Occipital lobe (tissue), 1 donor: ENCODE measurements at regions not wholly inside any gene's neighbourhood (a gene's known extent, or its start where the extent isn't known, plus 50 kb on each side); places are given as distances from the start of the nearest gene placed in this dataset.
"Not testable (repeated sequence)": the region's sequence is repeated elsewhere in the genome, so short reads cannot be mapped to it uniquely, and the experiment has no call there.

Source experiments
- DNase-seq: peaks from one replicate; lab custom pipeline; 2025; lab: John Stamatoyannopoulos, UW

DNA sequence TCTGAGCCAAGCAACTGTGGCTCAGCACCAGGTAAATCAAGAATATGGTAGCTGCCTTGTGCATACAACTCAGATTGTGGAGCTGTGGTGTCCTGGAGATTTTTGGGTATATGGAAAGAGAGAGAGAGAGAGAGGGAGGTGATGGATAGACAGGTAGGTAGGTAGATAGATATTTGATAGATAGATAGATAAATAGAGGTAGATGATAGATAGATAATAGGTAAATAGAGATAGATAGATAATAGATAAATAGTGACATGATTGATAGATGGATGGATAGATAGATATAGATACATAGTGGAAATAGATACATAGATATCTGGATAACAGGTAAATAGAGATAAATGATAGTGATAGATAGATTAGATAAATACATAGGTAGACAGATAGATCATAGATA, 206.3 kb downstream of the KLF6 start:
- no peak for DNase-seq

DNA sequence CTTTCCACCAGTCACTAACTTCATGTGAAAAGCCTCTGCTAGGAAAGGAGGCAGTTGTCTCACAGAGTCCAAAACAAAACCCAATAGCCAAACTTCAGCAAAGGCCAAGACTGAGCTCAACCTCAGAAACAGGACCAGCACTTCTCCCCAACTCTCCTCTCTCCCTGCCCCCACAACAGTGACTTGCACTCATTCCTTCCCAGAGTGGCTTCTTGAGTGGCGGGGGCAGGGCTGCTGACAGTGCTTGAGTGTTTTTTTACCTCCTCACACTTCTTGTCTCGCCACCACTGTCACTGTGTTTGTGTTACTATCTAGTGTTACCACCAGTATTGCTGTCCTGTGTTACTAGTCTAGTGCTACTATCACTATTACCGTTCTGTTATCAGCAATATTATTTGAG, 206.8 kb downstream of the KLF6 start:
- DNase-seq, result no peak

DNA sequence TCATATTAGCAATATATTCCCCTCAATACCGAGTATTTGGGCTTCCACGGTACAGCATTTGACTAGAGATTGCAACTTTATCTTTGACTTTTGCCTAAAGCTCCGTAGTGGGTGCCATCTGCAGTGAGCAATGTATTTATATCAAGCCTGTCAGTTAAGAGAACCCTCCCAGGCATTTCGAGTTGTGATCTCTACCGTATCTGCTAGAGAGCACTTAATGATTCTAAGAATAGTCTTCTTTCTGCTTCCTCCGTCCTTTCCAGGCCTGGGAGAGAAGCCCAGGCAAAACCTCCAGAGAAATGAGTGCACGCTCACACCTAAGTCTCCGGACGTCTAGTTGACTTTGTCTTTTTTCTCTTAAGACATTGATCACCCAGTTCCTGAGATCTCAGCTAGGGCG, 210.6 kb downstream of the KLF6 start:
- DNase-seq, result no peak

DNA sequence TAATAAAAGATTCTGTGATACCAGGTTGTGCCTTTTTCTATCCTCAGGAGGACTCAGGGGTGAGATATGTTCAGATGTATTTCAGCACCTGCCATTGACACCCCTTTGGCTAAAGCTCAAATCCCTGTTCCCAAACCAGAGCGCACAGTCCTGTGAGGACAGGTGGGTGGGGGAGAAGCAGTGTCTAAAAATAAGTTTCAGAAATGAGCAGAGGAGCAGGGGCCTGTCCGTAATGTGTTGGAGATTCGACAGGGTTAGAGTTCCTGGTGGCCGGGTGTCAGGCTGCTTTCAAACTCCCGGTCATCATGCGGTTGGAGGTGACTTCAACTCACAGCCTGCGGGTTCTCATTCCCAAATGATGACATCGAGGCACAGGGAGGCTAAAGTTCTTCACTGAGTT, 211.5 kb downstream of the KLF6 start:
- DNase-seq, result no peak

DNA sequence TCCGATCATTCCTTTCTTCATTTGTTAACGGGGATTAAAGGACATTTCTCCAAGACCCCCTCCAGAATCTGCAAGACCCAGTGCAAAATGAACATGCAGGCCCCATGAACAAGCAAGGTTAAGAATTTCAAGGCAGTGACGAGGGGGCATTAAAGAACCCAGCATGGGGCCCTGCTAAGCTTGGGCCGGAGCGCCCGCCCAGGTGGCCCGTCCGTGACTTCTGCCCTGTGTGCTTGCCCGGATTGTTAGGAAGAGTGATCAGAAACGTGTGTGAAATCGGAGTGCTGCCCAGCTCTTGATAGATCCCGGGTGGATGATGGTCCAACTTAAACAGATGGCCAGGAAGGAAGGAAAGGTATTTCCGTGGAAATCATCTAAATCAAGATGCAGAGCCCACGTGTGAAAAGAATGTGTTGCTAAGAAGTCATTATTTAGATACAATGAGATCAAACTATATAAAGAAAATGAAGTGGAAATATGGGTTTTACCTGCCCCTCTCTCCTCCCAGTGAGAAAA, 213.6 kb downstream of the KLF6 start:
- DNase-seq, result no peak

DNA sequence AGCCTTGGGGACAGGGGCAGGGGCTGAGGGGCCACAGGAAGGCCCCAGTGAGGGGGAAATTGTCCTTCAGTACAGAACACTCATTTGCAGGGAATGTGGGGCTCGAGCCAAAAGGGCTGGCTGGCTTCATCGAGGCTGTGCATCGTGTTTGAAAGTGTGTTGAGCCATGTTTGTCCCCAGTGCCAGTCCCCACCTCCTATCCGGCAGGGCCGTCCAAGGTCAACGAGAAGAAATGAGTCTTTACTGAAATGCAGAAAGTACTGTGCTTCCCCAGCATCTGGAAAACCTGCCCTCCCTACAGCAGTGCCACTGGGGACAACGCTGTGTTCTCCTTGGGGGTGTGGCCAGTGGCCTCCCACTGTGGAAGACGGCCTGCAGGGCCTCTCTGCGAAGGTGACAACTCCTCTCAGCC, 214.1 kb downstream of the KLF6 start:
- DNase-seq, result no peak

DNA sequence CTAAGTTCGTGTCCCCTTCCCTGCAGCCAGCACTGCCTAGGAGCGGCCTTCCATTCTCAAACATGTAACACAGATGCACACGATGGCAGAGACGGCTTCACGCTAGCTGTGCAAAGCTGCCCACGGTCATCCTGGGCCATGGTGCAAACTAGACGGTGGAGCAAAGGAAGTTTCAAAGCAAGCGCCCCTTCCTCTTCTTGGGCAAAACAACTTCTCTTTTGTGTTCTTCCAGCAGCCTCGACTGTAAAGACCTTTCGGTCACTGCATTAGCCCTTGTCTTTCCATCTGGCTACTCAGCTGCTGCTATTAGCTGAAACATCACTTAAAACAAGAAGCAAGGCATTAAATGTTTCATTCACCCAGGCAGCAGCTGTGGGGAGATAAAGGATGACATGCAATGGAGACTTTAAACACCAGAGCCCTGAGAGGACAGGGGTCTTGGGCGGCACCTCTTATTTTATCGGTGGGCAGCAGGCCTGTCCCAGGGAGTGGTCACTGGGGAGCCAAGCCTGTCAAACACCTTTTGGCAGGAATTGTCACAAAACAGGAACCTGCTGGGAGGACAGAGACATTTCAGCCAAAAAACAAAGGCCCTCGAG, 214.8 kb downstream of the KLF6 start:
- DNase-seq, result no peak

DNA sequence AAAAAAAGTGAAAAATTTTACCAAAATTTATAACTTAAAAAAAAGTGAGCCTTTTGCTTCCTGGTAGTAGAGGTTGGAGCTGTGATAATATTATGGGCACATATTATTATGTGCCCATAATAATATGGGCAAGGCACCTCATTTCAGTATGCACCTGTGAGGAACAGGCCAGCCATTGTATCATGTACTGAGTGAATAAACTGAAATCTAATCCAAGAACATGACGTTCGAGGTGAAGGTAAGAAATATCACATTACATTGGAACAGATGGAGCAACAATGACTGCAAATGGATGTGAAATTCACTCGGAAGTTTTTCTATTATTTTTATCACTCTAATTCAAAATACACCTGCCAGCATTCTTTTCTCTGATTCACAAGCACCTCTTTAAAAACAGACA, 216.0 kb downstream of the KLF6 start:
- DNase-seq, result no peak

DNA sequence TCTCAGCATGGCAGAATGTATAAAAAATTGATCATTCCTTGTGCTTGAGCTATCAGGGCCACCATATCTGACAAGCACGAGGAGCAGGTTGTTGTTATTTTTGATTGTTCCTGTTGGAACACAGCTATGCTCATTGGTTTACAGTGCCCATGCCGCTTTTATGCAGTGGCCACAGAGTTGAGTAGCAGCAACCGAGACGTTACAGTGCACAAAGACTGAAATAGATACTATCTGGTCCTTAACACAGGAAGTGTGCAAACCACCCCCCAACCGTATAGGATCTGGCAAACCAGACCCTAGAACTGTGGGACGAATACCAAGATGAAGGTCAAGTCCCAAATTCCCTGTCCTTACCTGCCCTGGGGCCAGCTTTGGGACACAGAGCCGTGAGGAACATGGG, 216.6 kb downstream of the KLF6 start:
- no peak for DNase-seq

DNA sequence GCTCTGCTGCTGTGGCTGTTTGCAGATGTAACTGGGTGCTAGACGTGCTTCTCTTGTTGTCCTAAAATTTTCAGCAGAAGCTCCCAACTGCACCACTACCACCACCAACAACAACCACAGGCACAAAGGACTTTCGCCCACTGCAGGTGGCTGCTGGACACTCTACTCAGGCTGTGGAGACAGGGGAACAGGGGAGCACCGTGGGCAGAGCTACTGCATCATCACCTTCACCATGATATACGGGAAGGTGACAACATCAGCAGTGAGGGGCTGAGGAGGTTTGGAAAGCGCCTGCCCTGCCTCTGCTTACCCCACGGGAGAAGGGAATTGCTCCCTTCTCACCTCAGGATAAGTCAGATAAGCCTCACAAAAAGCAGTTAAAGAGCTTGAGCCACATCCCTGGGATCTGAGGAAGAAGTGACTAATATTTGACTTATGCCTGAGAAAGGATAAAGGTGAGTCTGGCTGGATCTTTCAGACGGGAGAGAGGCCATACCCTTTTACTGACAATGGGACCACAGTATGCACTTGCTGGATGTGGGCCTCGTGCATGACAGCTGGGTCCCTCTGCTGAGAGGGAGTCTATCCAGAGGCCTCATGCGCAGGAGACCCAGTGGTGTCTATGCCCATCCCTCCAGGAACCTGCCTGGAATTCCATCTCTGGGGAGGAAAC, 217.6 kb downstream of the KLF6 start:
- no peak for DNase-seq

DNA sequence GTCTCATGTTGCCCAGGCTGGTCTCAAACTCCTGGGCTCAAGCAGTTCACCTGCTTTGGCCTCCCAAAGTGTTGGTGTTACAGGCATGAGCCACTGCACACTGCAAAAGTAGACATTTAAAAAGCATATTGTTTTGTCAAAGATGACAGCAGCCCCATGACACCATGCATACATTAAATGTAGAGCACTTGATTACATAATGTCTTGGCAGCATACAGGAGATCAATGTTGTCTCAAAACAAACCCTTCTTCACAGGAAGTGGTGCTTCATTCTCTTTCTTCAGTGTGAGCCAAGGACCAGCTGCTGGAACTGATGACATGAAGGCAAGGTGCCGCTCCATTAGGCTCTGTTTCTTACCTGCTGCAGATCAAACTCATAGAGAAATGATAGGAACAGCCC, 218.4 kb downstream of the KLF6 start:
- no peak for DNase-seq

DNA sequence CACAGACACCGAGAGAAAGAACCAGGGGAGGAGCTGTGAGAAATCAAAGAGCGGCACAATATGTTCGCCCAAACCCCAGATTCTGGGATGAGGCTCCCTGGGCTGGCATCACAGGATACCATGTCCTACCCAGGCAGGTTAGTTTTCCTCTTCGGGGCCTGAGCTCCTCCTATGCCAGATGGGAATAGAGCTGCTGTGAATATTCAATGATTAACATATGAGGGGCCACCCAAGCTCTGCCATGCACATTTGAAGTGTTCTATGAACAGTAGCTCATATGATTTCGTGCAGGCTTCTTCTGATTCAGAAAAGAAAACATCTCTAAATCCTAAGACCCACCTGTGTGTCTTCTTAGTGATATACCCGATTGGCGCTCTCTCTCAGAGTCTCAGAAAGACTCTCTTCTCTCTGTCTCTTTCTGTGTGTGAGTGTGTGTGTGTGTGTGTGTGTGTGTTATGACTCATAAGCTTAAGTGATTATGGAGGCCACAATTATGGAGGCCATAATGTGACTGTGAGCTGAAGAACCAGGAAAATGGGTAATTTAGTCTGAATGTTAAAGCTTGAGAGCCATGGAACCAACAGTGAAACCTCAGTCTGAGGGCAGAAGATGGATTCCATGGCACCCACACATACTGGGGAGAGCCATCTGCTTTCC, 220.5 kb downstream of the KLF6 start:
- no peak for DNase-seq

DNA sequence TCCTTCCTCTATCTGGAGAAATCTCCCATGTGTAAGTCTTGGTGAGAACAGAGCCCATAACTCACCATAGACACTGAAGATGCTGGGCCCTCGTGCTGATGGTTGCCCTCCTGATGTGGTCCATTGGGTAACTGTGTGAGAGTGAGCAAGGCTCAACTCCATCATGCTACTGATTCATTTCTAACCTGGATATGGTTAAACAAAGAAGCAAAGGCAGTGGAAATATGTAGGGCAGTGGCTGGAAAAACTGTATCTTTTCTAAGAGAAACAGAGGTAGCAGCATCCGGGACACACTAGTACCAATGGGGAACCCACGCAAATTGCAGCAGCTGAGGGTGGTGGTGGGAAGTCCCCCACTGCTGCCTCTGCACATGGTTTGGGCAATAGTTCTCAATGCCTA, 221.7 kb downstream of the KLF6 start:
- no peak for DNase-seq

DNA sequence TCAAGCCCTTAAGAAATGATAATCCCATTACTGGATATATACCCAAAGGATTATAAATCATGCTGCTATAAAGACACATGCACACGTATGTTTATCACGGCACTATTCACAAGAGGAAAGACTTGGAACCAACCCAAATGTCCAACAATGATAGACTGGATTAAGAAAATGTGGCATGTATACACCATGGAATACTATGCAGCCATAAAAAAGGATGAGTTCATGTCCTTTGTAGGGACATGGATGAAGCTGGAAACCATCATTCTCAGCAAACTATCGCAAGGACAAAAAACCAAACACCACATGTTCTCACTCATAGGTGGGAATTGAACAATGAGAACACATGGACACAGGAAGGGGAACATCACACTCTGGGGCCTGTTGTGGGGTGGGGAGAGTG, 224.4 kb downstream of the KLF6 start:
- not testable (repeated sequence) for DNase-seq

DNA sequence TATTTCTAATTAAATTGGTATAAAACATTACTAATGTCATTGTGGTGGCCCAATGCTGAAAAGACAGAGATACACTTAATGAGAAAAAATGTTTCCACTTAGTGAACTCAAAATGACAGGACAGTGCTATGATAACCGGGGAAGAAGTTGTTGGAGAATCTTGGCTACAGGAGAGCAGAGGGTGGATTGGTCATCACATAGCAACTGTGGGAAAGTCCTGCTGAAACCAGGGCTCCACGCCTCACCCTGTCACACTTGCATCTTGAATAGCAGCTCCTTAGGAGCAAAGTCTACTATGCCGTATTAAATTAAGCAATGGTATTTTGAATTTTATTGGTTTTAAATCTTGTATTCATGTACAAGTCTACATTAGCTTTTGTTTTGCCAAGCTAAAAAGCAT, 225.5 kb downstream of the KLF6 start:
- DNase-seq, result no peak

DNA sequence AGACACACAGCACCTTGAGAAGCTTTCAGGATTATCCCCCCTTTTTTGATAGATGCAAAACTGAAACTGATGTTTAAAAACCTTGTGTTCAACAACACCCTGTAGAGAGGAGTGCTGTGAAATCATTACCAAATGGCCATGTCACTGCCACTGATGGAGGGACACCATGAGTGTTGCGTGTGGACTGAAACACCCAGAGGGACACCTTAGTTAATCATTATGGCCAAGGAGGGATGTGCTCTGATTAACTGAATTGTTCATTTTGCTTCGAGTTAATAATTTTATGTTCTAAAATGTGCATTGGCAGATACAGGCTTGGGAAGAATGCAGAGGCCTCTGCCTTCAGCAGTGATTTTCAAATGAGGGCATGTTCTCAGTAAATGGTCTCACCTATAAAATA, 226.0 kb downstream of the KLF6 start:
- DNase-seq, result no peak

DNA sequence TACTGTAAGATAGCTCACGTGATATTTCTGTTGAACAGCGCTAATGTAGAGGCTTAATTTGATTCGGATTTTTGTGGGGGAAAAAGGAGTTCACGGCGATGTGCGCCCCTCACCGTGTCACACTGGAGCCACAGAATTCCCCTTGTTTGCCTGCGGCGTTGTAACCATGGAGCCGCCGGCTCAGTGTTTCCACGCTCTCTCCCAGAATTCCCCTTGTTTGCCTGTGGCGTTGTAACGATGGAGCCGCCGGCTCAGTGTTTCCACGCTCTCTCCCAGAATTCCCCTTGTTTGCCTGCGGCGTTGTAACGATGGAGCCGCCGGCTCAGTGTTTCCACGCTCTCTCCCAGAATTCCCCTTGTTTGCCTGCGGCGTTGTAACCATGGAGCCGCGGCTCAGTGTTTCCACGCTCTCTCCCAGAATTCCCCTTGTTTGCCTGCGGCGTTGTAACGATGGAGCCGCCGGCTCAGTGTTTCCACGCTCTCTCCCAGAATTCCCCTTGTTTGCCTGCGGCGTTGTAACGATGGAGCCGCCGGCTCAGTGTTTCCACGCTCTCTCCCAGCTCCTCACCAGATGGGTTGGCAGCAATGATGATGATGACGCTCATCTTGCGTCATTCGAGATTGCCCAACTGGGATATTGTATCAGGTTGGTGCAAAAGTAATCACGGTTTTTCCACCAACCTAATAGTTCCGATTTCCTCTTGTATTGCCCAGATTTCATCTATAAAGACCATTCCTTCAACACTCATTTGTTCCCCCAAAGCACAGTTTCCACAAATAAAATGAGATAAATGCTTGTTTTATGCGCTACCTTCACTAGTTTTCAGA, 228.6 kb downstream of the KLF6 start:
- not testable (repeated sequence) for DNase-seq

DNA sequence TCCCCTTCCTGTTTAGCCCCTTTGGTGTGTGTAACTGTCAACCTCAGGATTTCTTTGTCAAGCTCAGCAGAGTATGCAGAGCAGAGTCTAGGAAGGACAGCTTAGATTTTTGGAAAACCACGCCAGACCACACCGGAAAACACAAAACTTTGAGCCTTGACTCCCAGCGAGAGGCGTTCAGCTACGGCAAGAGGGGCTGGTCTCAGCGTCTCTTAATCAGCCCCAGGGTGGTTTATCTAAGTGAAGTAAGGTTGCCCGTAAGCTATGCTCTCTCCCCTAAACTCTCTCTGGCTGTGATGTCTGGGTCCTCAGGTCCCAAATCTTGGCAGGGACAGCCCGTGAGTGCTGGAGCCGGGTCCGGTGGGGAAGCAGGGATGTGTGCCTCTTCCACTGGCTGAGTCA, 230.9 kb downstream of the KLF6 start:
- DNase-seq, result no peak

DNA sequence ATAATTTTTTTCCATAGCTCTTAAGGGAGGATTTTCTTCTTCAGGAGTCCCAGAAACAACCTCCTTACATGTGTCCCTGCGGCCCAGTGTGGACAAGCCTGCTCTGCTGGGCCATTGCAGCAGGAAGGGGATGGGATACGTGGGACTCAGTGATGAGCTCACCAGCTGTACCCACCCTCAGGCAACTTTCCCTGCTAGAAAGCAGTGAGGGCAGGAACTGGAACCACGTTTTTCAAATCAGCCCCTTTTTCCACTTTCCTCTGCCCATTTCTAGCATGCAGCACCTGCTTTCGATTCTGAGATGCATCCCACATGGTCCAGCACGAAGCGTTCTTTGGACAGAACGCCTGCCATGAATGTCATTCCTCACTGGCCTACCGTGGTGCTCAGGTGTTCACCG, 232.7 kb downstream of the KLF6 start:
- DNase-seq, result no peak

DNA sequence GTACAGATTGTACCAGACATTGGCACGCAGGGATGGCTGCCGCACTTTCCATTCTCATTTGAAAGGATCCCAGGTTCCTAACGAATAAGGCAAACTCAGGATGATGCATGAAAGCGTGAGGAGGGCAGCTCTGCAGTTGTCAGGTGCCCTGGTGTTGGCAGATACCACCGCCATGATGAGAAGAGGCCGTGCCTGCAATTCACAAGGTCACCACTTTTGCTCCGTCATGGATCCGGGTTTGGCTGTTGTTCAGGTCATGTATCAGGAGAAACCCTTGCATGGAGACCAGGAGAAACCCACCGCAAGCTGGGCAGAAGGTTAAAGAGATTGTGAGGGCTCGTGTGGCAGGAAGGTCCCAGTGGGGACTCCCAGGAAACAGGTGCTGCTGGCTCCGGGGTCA, 233.2 kb downstream of the KLF6 start:
- DNase-seq, result no peak

DNA sequence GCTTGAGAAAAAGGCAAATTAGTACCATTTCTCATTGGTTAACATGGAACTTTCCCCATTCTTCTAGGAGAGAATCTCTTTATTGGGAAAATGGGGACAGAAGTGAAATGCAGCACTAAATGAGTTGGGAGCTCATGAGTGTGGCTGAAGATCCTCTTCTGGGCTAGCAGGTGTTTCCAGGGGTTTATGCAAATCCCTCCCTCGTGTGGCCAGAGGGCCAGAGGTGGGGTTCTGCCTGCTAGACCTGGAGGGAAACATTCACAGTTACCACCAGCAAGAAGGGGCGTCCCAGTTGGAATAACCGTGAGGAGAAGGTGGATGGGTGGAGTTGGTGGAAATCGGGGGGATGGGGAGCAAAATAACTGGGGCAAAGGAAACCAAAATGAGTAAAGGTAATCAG, 235.9 kb downstream of the KLF6 start:
- DNase-seq, result no peak

DNA sequence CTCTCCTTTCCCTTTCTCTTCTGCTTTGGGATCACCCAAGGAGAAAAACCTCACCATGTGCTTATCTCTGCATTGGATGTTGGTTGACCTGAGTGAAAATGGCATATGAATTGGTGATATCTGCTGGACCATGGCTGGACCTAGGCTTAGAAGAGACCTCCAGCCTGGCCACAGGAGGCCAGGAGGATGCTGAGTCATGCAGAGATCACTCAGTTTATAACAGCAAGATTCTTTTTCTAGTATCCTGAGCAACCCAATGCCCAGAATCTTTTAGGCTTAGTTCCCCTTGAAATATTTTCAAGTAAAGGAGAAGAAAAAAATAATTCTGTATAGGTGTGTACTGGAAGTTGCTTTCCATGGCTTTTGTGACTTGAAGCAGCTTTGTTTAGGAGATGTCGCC, 236.3 kb downstream of the KLF6 start:
- DNase-seq, result no peak
